ENCODE measurements at regions not wholly inside any gene's neighbourhood (a gene's known extent, or its start where the extent isn't known, plus 50 kb on each side); places are given as distances from the start of the nearest gene placed in this dataset.

DNA sequence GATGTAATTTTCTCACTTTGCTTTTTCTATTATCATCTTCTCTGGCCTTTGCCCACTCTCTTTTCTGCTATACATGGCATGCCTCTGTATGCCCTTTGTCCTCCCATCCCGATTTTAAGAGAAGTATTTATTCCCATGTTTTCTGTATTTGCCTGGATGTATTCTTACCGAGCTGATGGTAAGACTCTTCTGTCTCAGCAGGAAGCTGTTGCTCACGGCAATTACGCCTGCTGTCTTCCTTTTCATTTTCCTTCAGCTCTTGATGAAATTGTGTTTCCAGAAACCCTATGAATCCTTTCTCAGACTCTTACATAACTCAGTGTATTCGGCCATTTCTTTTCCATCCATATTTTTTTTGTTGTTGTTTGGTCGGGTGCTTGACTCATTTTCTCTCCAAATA lies 121.6 kb downstream of the SP3 start:
- TF ChIP-seq CTCF (IDR thresholded peaks at IDR 0.05), result no peak
- TF ChIP-seq EP300 (IDR thresholded peaks at IDR 0.05), result no peak
- no peak for TF ChIP-seq POLR2A (IDR thresholded peaks at IDR 0.05)

Measured in ovary (tissue), 3 donors.